ENCODE measurements at regions not wholly inside any gene's neighbourhood (a gene's known extent, or its start where the extent isn't known, plus 50 kb on each side); places are given as distances from the start of the nearest gene placed in this dataset.
A peak's percentile ranks its signal among the peaks of the same experiment; 100 is the strongest.
"Not testable (repeated sequence)": the region's sequence is repeated elsewhere in the genome, so short reads cannot be mapped to it uniquely, and the experiment has no call there.

DNA sequence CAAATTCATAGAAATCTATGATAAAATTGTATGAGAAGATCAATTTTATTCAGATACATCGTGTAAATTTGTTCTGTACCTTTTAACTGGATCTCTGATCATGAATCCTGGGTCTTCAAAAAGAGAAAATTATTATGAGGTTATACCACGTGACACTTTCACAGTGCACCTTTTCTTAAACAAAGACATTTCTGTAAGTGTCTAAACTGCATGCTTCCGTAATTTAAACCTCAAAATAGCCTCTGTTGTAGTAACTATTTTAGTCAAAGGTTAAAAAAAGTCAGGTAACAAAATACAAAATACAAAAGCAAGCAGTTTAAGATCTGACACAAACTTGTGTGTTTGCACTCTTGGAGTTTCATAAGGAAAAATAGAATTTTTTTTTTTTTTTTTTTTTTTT is 171.3 kb downstream of the SPIN4 start:
- not testable (repeated sequence) for DNase-seq (ENCODE audit: low read depth in 2 of 2)

GRCh38 chrX:63176578-63176977 is 174.6 kb downstream of the SPIN4 start:
- DNase-seq (ENCODE audit: low read depth in 2 of 2), result not testable (repeated sequence)

- DNase-seq (ENCODE audit: low read depth in 2 of 2), result not testable (repeated sequence)
These were observed 177.1 kb downstream of the SPIN4 start for GRCh38 chrX:63173841-63174718.

DNA sequence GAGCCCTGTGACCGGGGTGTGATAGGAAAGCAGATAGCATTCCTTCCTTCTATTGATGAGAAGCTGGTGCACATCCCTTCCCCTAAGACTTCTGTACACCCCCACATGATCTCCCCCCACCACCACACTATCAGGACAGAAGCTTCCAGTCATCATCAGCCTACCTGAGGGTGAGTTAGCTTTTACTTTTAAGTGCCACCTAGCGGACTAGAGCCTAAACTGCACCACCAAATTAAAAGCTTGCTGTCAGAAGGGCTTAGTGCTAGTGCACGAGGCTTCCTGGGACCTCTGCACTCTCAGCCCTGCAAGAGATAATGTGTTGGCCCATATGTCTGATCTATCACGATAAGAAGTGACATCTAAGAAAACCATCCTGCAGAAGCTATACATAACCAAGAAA is 181.7 kb downstream of the SPIN4 start:
- not testable (repeated sequence) for DNase-seq (ENCODE audit: low read depth in 2 of 2)

GRCh38 chrX:63168949-63169348 is 182.2 kb downstream of the SPIN4 start:
- not testable (repeated sequence) for DNase-seq (ENCODE audit: low read depth in 2 of 2)

DNA sequence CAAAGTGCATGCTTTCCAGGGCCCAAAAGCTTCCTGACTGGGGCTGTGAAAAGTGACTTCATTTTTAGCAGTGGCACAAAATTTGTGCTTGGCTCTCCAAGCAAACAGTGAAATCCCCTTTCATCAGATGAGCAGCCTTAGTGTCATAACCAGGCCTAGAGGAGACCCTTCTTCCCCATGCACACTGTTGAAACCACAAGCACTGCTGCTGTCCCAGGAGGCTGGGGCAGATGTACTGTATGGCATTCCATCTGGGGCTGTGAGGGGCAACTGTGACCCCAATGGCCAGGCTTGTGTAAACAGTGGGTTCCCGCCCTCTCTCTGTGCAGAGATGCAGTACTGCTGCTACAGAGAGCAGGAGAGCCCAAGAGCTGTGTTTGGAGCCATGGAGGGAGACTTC is 184.1 kb downstream of the SPIN4 start:
- DNase-seq (ENCODE audit: low read depth in 2 of 2), result not testable (repeated sequence)

DNA sequence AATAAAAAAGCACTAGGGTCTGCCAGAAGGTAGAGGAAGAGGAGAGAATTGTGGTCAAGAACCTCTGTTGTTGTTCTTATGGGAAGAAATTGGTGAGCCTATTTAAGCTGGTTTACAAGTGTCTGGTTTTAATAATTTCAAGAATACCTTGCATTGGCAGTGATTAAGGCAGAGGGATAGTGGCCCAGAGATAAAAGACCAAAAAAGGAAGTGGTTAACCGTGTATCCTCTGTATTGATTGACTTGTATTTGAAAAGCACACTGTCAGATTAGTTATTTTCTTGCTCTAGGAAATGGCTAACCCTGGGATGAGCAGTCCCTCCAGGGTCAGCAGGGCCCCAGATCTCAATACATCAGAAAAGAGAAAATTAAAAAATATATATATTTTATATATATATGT is 190.1 kb downstream of the SPIN4 start:
- not testable (repeated sequence) for DNase-seq (ENCODE audit: low read depth in 2 of 2)

- DNase-seq (ENCODE audit: low read depth in 2 of 2), result not testable (repeated sequence)
These were observed 190.8 kb downstream of the SPIN4 start for GRCh38 chrX:63160340-63160739.

DNA sequence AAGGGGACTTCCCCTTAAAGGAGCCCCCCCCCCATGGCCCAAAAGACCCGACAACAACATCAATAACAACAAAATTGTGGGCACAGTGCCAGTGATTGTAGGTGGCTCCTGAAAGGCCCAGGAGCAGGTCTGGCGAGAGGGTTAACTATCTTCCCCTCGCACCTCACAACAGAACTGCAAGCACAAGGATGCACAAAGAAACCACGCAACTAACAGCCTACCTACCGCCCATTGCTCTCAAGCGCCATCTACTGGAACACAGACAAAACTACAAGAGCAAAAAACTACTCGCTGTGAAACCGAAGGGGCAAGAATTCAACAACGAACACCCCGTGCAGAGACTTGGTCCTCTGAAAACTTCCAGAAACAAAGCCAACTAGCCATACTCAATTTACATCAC is 205.6 kb downstream of the SPIN4 start:
- DNase-seq (ENCODE audit: low read depth in 2 of 2), result not testable (repeated sequence)

GRCh38 chrX:63142588-63142987 is 208.5 kb downstream of the SPIN4 start:
- not testable (repeated sequence) for DNase-seq (ENCODE audit: low read depth in 2 of 2)

- not testable (repeated sequence) for DNase-seq (ENCODE audit: low read depth in 2 of 2)
These were observed 215.3 kb downstream of the SPIN4 start for GRCh38 chrX:63135859-63136258.

DNA sequence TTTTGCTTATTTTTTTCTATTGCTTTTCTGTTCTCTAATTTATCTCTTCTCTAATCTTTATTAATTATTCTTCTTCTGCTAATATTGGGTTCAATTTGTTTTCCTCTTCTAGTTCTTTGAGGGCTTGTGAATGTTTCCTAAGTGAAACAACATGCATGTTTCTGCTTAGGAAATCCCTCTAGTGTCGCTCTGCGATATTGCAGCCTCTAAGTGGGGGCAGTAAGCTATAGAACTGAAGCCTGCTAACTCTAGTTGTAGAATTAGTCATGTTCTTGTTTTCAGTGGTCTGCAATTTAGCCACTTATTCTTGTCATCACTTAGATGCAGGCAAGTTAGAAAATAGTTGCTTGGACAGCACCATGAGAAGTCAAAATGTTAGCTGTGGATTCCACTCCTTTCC is 222.6 kb downstream of the SPIN4 start:
- DNase-seq (ENCODE audit: low read depth in 2 of 2), result peak in 1 of 2 donors; percentile 11

- DNase-seq (ENCODE audit: low read depth in 2 of 2), result no peak
These were observed 235.9 kb downstream of the SPIN4 start for GRCh38 chrX:63115196-63115595.

DNA sequence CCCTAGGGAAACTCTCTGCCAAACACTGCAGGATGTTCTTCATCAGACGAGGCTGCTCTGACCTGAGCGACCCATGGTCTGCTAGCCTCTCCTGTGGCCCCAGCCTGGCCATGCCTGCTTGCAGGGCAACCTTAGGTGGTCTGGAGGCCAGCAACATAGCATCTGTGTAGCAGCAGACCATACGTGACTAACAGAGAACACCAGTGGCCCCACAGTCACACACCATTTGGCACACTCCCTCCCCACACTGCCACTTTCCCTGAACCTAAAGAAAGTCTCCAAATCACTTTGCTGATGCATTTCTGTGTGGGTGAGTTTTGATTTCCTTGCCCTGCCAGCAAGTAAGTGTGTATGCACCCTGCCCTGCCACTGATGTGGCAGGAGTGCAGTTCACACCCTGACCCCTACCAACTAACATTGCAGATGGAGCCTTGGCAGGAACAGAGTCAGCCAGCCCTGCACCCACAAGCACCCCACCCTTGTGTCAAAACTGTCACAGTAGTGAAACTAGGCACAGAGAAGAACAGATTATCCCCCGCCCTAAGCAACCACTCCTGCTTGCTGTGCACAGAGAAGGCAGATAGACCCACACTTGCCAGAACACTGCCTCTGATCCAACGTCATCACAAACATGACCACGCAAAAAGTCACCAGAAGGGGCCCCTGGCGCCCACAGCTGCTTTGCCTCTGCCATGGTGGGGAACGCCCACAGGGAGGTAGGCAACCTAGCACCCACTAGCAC is 249.1 kb downstream of the SPIN4 start:
- DNase-seq (ENCODE audit: low read depth in 2 of 2), result no peak

- DNase-seq (ENCODE audit: low read depth in 2 of 2), result no peak
These were observed 292.9 kb downstream of the SPIN4 start for GRCh38 chrX:63058204-63058603.

DNA sequence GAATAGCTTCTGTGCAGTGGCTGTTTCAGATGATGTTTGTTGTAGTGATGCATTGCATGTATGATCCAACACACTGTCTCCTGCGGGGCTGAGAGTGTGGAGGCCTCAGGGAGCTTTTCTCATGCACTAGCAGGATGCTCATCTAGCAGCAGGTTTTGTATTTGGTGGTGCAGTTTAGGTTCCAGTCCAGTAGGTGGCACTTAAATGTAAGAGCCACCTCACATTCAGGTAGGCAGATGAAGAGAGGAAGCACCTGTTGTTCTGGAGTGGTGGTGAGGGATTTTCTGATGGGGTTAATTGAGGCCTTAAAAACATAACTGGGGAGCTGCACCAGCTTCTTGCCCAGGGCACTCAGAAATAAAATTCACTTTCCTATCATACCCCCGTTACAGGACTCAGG is 300.9 kb downstream of the SPIN4 start:
- no peak for DNase-seq (ENCODE audit: low read depth in 2 of 2)

DNA sequence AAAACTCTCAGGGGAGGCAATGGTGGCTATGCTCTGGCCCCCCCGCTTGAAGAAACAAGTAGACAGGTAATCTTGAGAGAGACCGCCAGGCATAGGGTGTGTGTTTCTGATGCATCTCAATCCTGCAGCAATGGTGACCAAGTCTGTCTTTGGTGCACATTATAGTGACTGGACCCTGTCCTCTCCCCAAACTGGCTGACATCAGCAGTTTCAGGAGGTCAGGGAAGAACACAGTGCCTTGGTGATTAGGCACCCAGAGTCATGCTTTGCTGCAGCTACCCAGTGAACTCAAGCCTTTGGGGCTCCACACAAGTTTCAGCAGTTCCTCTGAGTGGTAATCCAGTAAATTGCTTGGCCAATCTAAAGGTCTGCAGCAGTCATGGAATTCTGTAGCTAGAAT is 318.3 kb downstream of the SPIN4 start:
- no peak for DNase-seq (ENCODE audit: low read depth in 2 of 2)

GRCh38 chrX:63013549-63013948 is 337.6 kb downstream of the SPIN4 start:
- no peak for DNase-seq (ENCODE audit: low read depth in 2 of 2)

- no peak for DNase-seq (ENCODE audit: low read depth in 2 of 2)
These were observed 338.6 kb downstream of the SPIN4 start for GRCh38 chrX:63012574-63012973.

GRCh38 chrX:63000196-63000595 is 350.9 kb downstream of the SPIN4 start:
- DNase-seq (ENCODE audit: low read depth in 2 of 2), result not testable (repeated sequence)
